ENCODE measurements at regions not wholly inside any gene's neighbourhood (a gene's known extent, or its start where the extent isn't known, plus 50 kb on each side); places are given as distances from the start of the nearest gene placed in this dataset.

- TF ChIP-seq CTCF (IDR thresholded peaks at IDR 0.05; ENCODE audit: low read depth, low read length) (no peak), MAX (IDR thresholded peaks at IDR 0.05; ENCODE audit: low read depth, low read length) (no peak), POLR2A (IDR thresholded peaks at IDR 0.05; ENCODE audit: extremely low read depth, insufficient read length) (no peak), MYC (IDR thresholded peaks at IDR 0.05; ENCODE audit: low read depth, low read length) (no peak)
Measured at GRCh38 chr7:124489925-124490324, 275.7 kb downstream of the GPR37 start.

Data from NB4 (cell line).